GM12891 (cell line): ENCODE measurements at regions not wholly inside any gene's neighbourhood (a gene's known extent, or its start where the extent isn't known, plus 50 kb on each side); places are given as distances from the start of the nearest gene placed in this dataset.

Experiments used
- DNase-seq: peaks from one replicate; pipeline ENCODE4 v3.0.0; 2011; ENCODE audit warnings: low spot score; ENCODE audit not compliant: insufficient read length
- FAIRE-seq: peaks from 2 replicates; lab custom pipeline; 2011; peaks lifted over from hg19 to GRCh38; lab: Jason Lieb, UNC
- PAX5 ChIP-seq: IDR thresholded peaks from 2 replicates; pipeline ENCODE4 v1.6.1; 2011; ENCODE audit warnings: low read length, moderate library complexity, mild to moderate bottlenecking; ENCODE audit not compliant: insufficient read depth, severe bottlenecking
- POLR2A ChIP-seq: IDR thresholded peaks from 2 replicates; pipeline ENCODE4 v1.6.1; 2011; ENCODE audit warnings: low read depth, low read length, control low read depth
- POLR2AphosphoS5 ChIP-seq: IDR thresholded peaks from 2 replicates; pipeline ENCODE4 v1.6.1; 2011; ENCODE audit warnings: low read depth, low read length, control low read depth
- POU2F2 ChIP-seq: IDR thresholded peaks from 2 replicates; pipeline ENCODE4 v1.6.1; 2011; ENCODE audit warnings: low read depth, mild to moderate bottlenecking, control low read depth, low read length, moderate library complexity
- SPI1 ChIP-seq: IDR thresholded peaks from 2 replicates; pipeline ENCODE4 v1.6.1; 2011; ENCODE audit warnings: low read depth, low read length, control low read depth
- TAF1 ChIP-seq: IDR thresholded peaks from 2 replicates; pipeline ENCODE4 v1.6.1; 2011; ENCODE audit warnings: low read depth, low read length, control low read depth

- DNase-seq (no peak), FAIRE-seq (no peak)
- no peak for TF ChIP-seq PAX5
- TF ChIP-seq SPI1: no peak
- no peak for TF ChIP-seq POU2F2
- no peak for TF ChIP-seq POLR2A
- no peak for TF ChIP-seq POLR2AphosphoS5
- TF ChIP-seq TAF1: no peak
Measured at GRCh38 chr9:80878556-80878955, 810.8 kb downstream of the TLE1 start.

- TF ChIP-seq TAF1: no peak
- no peak for TF ChIP-seq POLR2A
- no peak for TF ChIP-seq PAX5
- TF ChIP-seq POU2F2: no peak
- no peak for TF ChIP-seq POLR2AphosphoS5
- TF ChIP-seq SPI1: no peak
- FAIRE-seq (no peak), DNase-seq (no peak)
Measured at GRCh38 chr9:80875947-80876346, 813.4 kb downstream of the TLE1 start.

GRCh38 chr9:80874276-80874675 is 815.1 kb downstream of the TLE1 start:
- FAIRE-seq (no peak), DNase-seq (no peak)
- no peak for TF ChIP-seq TAF1
- no peak for TF ChIP-seq POLR2AphosphoS5
- no peak for TF ChIP-seq SPI1
- no peak for TF ChIP-seq PAX5
- TF ChIP-seq POLR2A: no peak
- no peak for TF ChIP-seq POU2F2

- TF ChIP-seq SPI1: no peak
- no peak for TF ChIP-seq PAX5
- TF ChIP-seq POU2F2: no peak
- TF ChIP-seq POLR2A: no peak
- TF ChIP-seq POLR2AphosphoS5: no peak
- no peak for TF ChIP-seq TAF1
- FAIRE-seq: no peak
- DNase-seq: no peak
Measured at GRCh38 chr9:80873861-80874260, 815.5 kb downstream of the TLE1 start.

GRCh38 chr9:80871596-80871995 is 817.8 kb downstream of the TLE1 start:
- FAIRE-seq (no peak), DNase-seq (no peak)
- no peak for TF ChIP-seq POLR2A
- TF ChIP-seq POLR2AphosphoS5: no peak
- no peak for TF ChIP-seq PAX5
- no peak for TF ChIP-seq SPI1
- no peak for TF ChIP-seq TAF1
- TF ChIP-seq POU2F2: no peak

- FAIRE-seq (no peak), DNase-seq (no peak)
- TF ChIP-seq POLR2AphosphoS5 (no peak), PAX5 (no peak)
Measured at GRCh38 chr9:80867731-80868130, 821.6 kb downstream of the TLE1 start.

- FAIRE-seq (no peak), DNase-seq (no peak)
- TF ChIP-seq SPI1: no peak
Measured at GRCh38 chr9:80866576-80867227, 822.6 kb downstream of the TLE1 start.

- no peak for FAIRE-seq
- DNase-seq: no peak
- no peak for TF ChIP-seq TAF1
- no peak for TF ChIP-seq PAX5
- TF ChIP-seq POU2F2: no peak
- no peak for TF ChIP-seq POLR2AphosphoS5
- no peak for TF ChIP-seq POLR2A
- TF ChIP-seq SPI1: no peak
Measured at GRCh38 chr9:80866121-80866520, 823.2 kb downstream of the TLE1 start.

- no peak for FAIRE-seq
- DNase-seq: no peak
- TF ChIP-seq PAX5: no peak
- TF ChIP-seq SPI1: no peak
- TF ChIP-seq POLR2AphosphoS5: no peak
- TF ChIP-seq TAF1: no peak
- no peak for TF ChIP-seq POLR2A
- no peak for TF ChIP-seq POU2F2
Measured at GRCh38 chr9:80843028-80843427, 846.3 kb downstream of the TLE1 start.

- FAIRE-seq: no peak
- TF ChIP-seq POU2F2 (no peak), TAF1 (no peak)
Measured at GRCh38 chr9:80842389-80842788, 847.0 kb downstream of the TLE1 start.

GRCh38 chr9:80841888-80842287 is 847.5 kb downstream of the TLE1 start:
- TF ChIP-seq SPI1: peak; percentile 62; the same call in 1 of the 2 replicates
- no peak for TF ChIP-seq POLR2A
- TF ChIP-seq POU2F2: no peak
- TF ChIP-seq TAF1: no peak
- DNase-seq (no peak), FAIRE-seq (no peak)

More at GRCh38 chr9:80842389-80842788, 847.0 kb downstream of the TLE1 start:
- no peak for DNase-seq
